HepG2 (cell line): ENCODE measurements at regions not wholly inside any gene's neighbourhood (a gene's known extent, or its start where the extent isn't known, plus 50 kb on each side); places are given as distances from the start of the nearest gene placed in this dataset.

Experiments
- ATAC-seq: fragments of 200-7000 bp; cut with Tn5 transposase; 3 replicates; pipeline ENCODE4 v1.9.1; 2020; ENCODE audit warnings: mild to moderate bottlenecking, moderate library complexity
- BruUV-seq: library from RNA; stranded (reverse); fragments of 400-500 nt; replicated peaks from 2 replicates; lab custom pipeline; 2021; lab: Mats Ljungman, UMichigan
- CTCF ChIA-PET: fragments of 300-600 bp; formaldehyde crosslinking; extraction: SDS; loops from one replicate; lab custom pipeline; 2021; ENCODE audit warnings: low total read pairs, inconsistent platforms, low intra/inter-chr PET ratio; lab: Yijun Ruan, JAX
- POLR2A ChIA-PET: fragments of 350-600 bp; sonication (Branson Sonifier 250); formaldehyde crosslinking; loops from one replicate; lab custom pipeline; 2020; ENCODE audit warnings: antibody characterized with exemption, inconsistent platforms; lab: Yijun Ruan, JAX
- DNase-seq: peaks from one replicate; pipeline ENCODE4 v3.0.0-alpha.2; 2015; ENCODE audit warnings: low spot score
- FAIRE-seq: peaks from 3 replicates; lab custom pipeline; 2011; peaks lifted over from hg19 to GRCh38; lab: Jason Lieb, UNC
- H2AFZ ChIP-seq: one replicate; pipeline ENCODE4 v1.6.1; 2011; ENCODE audit warnings: low read length, inconsistent platforms
- H3K27ac ChIP-seq: fragments of 300-600 bp; 3 replicates; pipeline ENCODE4 v1.8.0; 2011; ENCODE audit warnings: mixed run types, mild to moderate bottlenecking, mixed read lengths, low read length, inconsistent platforms; ENCODE audit not compliant: insufficient read depth; ENCODE audit errors: extremely low read length
- H3K27me3 ChIP-seq, 2 experiments: fragments of 200-600 bp in 1 of 2; 2 replicates in 1 of 2; 3 replicates in 1 of 2; pipeline versions ENCODE4 v1.6.0 to v1.8.0; 2011; ENCODE audit warnings: low read length in 2 of 2, mild to moderate bottlenecking in 2 of 2, moderate library complexity in 2 of 2, inconsistent platforms in 1 of 2; ENCODE audit not compliant: insufficient read depth in 2 of 2, control insufficient read depth in 1 of 2
- H3K36me3 ChIP-seq, 2 experiments: fragments of 200-600 bp in 1 of 2; replicated peaks in 1 of 2; 2 replicates in 1 of 2; 3 replicates in 1 of 2; pipeline versions ENCODE4 v1.5.1 to v1.8.0; 2011; ENCODE audit warnings: low read length in 2 of 2, inconsistent platforms in 1 of 2; ENCODE audit not compliant: insufficient read depth in 2 of 2, control insufficient read depth in 1 of 2
- H3K4me1 ChIP-seq: 2 replicates; pipeline ENCODE4 v1.5.1; 2012; ENCODE audit warnings: low read length, inconsistent platforms; ENCODE audit not compliant: insufficient read depth
- H3K4me2 ChIP-seq: 2 replicates; pipeline ENCODE4 v1.6.0; 2011; ENCODE audit warnings: low read depth, low read length, inconsistent platforms
- H3K4me3 ChIP-seq, 3 experiments: fragments of 200-600 bp in 1 of 3; sonication (generic), shearing (Covaris generic) in 1 of 3; replicated peaks in 1 of 3; 2 replicates each; pipeline ENCODE4 v1.5.1; 2011 to 2016; ENCODE audit warnings: low read length in 3 of 3, inconsistent platforms in 2 of 3, low read depth in 2 of 3, mild to moderate bottlenecking in 2 of 3, control low read depth in 1 of 3, mixed read lengths in 1 of 3; ENCODE audit not compliant: insufficient read depth in 1 of 3
- H3K79me2 ChIP-seq: one replicate; pipeline ENCODE4 v1.6.1; 2011; ENCODE audit warnings: low read length, inconsistent platforms; ENCODE audit not compliant: insufficient read depth
- H3K9ac ChIP-seq: 2 replicates; pipeline ENCODE4 v1.6.0; 2011; ENCODE audit warnings: mild to moderate bottlenecking, low read depth, low read length, inconsistent platforms; ENCODE audit not compliant: insufficient read depth
- H3K9me3 ChIP-seq: 2 replicates; pipeline ENCODE4 v1.5.1; 2012; ENCODE audit warnings: mild to moderate bottlenecking, low read length
- H4K20me1 ChIP-seq: 2 replicates; pipeline ENCODE4 v1.6.0; 2011; ENCODE audit warnings: inconsistent platforms, mild to moderate bottlenecking, low read length, moderate library complexity; ENCODE audit not compliant: insufficient read depth
- AHR ChIP-seq: IDR thresholded peaks from 2 replicates; pipeline ENCODE4 v1.6.1; 2018; ENCODE audit warnings: missing genetic modification reagents, missing compliant biosample characterization
- ATF5 ChIP-seq: sonication (generic); formaldehyde crosslinking; IDR thresholded peaks from 2 replicates; pipeline ENCODE4 v1.4.0; 2020; ENCODE audit warnings: mild to moderate bottlenecking, low read depth, missing genetic modification reagents
- FOSL2 ChIP-seq: sonication (generic); formaldehyde crosslinking; IDR thresholded peaks from 2 replicates; pipeline ENCODE4 v1.4.0; 2020; ENCODE audit warnings: missing genetic modification reagents
- JUND ChIP-seq: sonication (generic); formaldehyde crosslinking; IDR thresholded peaks from 2 replicates; pipeline ENCODE4 v1.8.0; 2022; ENCODE audit warnings: mild to moderate bottlenecking, missing genetic modification reagents
- KLF13 ChIP-seq: sonication (generic); formaldehyde crosslinking; IDR thresholded peaks from 2 replicates; pipeline ENCODE4 v1.4.0; 2020; ENCODE audit warnings: mild to moderate bottlenecking, missing genetic modification reagents
- SMAD9 ChIP-seq: sonication (generic); formaldehyde crosslinking; IDR thresholded peaks from 2 replicates; pipeline ENCODE4 v1.5.1; 2020; ENCODE audit warnings: mild to moderate bottlenecking, missing genetic modification reagents
- SRSF1 ChIP-seq: fragments of 200-400 bp; formaldehyde crosslinking; optimal IDR thresholded peaks from 2 replicates; pipeline ENCODE3; 2017; ENCODE audit warnings: mild to moderate bottlenecking, low read depth, low read length, moderate library complexity
- TCF12 ChIP-seq, 2 experiments: fragments of 450-650 bp in 1 of 2; sonication (generic) in 1 of 2; formaldehyde crosslinking in 1 of 2; IDR thresholded peaks; 2 replicates each; pipeline versions ENCODE4 v1.6.1 to v1.8.0; 2017 to 2022; ENCODE audit warnings: antibody characterized with exemption in 1 of 2, mild to moderate bottlenecking in 1 of 2, missing genetic modification reagents in 1 of 2, moderate library complexity in 1 of 2
- ZBTB4 ChIP-seq: sonication (generic); formaldehyde crosslinking; IDR thresholded peaks from 2 replicates; pipeline ENCODE4 v1.4.0; 2020; ENCODE audit warnings: missing genetic modification reagents, mild to moderate bottlenecking, borderline replicate concordance
- ZNF260 ChIP-seq: sonication (generic); formaldehyde crosslinking; IDR thresholded peaks from 2 replicates; pipeline ENCODE4 v1.4.0; 2020; ENCODE audit warnings: missing genetic modification reagents, low read depth, mild to moderate bottlenecking, borderline replicate concordance
- ZNF383 ChIP-seq: sonication (generic); formaldehyde crosslinking; IDR thresholded peaks from 2 replicates; pipeline ENCODE4 v1.4.0; 2020; ENCODE audit warnings: missing genetic modification reagents, mild to moderate bottlenecking, borderline replicate concordance
- ZNF777 ChIP-seq: sonication (generic); formaldehyde crosslinking; IDR thresholded peaks from 2 replicates; pipeline ENCODE4 v1.4.0; 2020; ENCODE audit warnings: missing genetic modification reagents
- ZNF800 ChIP-seq: sonication (generic); formaldehyde crosslinking; IDR thresholded peaks from 2 replicates; pipeline ENCODE4 v1.4.0; 2020; ENCODE audit warnings: missing genetic modification reagents
- WGBS: methylation state at CpG from one replicate; pipeline ENCODE4 v1.1.6; 2017; ENCODE audit warnings: low lambda C conversion rate; 5-methylcytosine and 5-hydroxymethylcytosine counted together
- in situ Hi-C: cut with HindIII; loops from 2 replicates; pipeline ENCODE4 v1.10.0; 2017; ENCODE audit warnings: low pct_unique_long_range_greater_than_20kb; ENCODE audit not compliant: extremely low pct_ligation_motif_present
- intact Hi-C: fragments of 100-400 bp; cut with micrococcal nuclease; formaldehyde crosslinking; loops from one replicate; pipeline ENCODE4 v1.10.0; 2022; ENCODE audit not compliant: unreplicated experiment

- H3K79me2 ChIP-seq = no peaks in the 10 kb centered on the region
- WGBS = 23% methylated on average over 6 of the region's 10 CpGs
- in situ Hi-C loops (no loop called here), intact Hi-C loops (no loop called here)
- H4K20me1 ChIP-seq = no peaks in the 10 kb centered on the region
- no peak for DNase-seq
- ChIA-PET CTCF (no interaction called here), POLR2A (no interaction called here)
- H3K27me3 ChIP-seq = peaks cover 0 to 4% of the 10 kb centered on the region in 2 experiments; a peak in 1 of 5 replicates
- no peak for ATAC-seq
- no peak overlapping the region for H2AFZ ChIP-seq
- no peak for TF ChIP-seq KLF13
- no peak overlapping the region for H3K27ac ChIP-seq
- no peak overlapping the region for H3K9ac ChIP-seq
- no TSS peak for BruUV-seq
- no peaks in the 10 kb centered on the region for H3K9me3 ChIP-seq
- FAIRE-seq = no peak
- no peaks in the 10 kb centered on the region for H3K36me3 ChIP-seq
- H3K4me3 ChIP-seq = no peak overlapping the region
- no peaks in the 10 kb centered on the region for H3K4me1 ChIP-seq
- H3K4me2 ChIP-seq = no peak overlapping the region
Observed at GRCh38 chr5:103764403-103764802, 201.8 kb upstream of the NUDT12 start.

- Histone ChIP-seq H3K79me2 (no peaks in the 10 kb centered on the region), H3K9ac (no peak overlapping the region), H3K9me3 (no peaks in the 10 kb centered on the region), H3K27ac (no peak overlapping the region), H3K4me1 (no peaks in the 10 kb centered on the region), H3K4me3 (no peak overlapping the region), H3K36me3 (no peaks in the 10 kb centered on the region), H3K4me2 (no peak overlapping the region), H4K20me1 (no peaks in the 10 kb centered on the region), H3K27me3 (peaks cover 0 to 4% of the 10 kb centered on the region in 2 experiments; a peak in 1 of 5 replicates), H2AFZ (no peak overlapping the region)
- ChIA-PET CTCF (no interaction called here), POLR2A (no interaction called here)
- DNase-seq = no peak
- ATAC-seq = no peak
- BruUV-seq = no TSS peak
- FAIRE-seq = no peak
- WGBS = 28% methylated on average over 2 of the region's 2 CpGs
- in situ Hi-C loops (no loop called here), intact Hi-C loops (no loop called here)
- no peak for TF ChIP-seq SRSF1
- no peak for TF ChIP-seq SMAD9
- no peak for TF ChIP-seq FOSL2 (CRISPR knock-in tag)
- no peak for TF ChIP-seq JUND (CRISPR knock-in tag)
- TF ChIP-seq ZBTB4 (CRISPR knock-in tag) = no peak
- TF ChIP-seq ZNF260 (CRISPR knock-in tag) = no peak
- no peak for TF ChIP-seq TCF12 (IDR thresholded peaks at IDR 0.05)
- no peak for TF ChIP-seq TCF12 (CRISPR knock-in tag; IDR thresholded peaks at IDR 0.05)
- no peak for TF ChIP-seq ZNF800 (CRISPR knock-in tag)
- no peak for TF ChIP-seq AHR (CRISPR knock-in tag)
- no peak for TF ChIP-seq ZNF383
- no peak for TF ChIP-seq ATF5 (CRISPR knock-in tag)
- no peak for TF ChIP-seq ZNF777
Observed at GRCh38 chr5:103758996-103759395, 196.4 kb upstream of the NUDT12 start.
